Stimulated activated CD4-positive, alpha-beta T cell treated with anti-CD3 and anti-CD28 coated beads, Interleukin-4, amount 100 ng/mL, for 1 hour (primary cell): ENCODE measurements at regions not wholly inside any gene's neighbourhood (a gene's known extent, or its start where the extent isn't known, plus 50 kb on each side); places are given as distances from the start of the nearest gene placed in this dataset.

Experiments
- DNase-seq: peaks from one replicate; pipeline ENCODE4 v3.0.0-alpha.2; 2020

DNA sequence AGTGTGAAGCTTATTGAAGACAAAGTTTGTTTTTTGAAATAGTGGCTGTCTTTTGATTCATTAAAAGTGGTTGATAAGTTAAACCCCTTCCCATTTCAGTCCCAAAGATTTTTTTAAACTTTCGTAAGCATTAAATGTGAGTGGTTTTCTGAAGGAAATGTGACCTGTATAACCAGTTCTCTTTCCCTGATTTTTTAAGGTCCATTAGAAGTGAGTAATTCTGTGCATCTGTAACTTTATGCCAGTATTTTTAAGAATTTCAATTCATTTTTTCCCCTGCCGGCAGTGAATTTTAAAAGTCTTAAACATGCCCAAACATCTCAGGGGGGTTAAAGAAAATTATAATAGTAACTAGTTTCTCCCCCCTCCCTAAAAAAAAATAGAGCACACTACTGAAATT is 254.6 kb upstream of the SP8 start:
- DNase-seq, result no peak

DNA sequence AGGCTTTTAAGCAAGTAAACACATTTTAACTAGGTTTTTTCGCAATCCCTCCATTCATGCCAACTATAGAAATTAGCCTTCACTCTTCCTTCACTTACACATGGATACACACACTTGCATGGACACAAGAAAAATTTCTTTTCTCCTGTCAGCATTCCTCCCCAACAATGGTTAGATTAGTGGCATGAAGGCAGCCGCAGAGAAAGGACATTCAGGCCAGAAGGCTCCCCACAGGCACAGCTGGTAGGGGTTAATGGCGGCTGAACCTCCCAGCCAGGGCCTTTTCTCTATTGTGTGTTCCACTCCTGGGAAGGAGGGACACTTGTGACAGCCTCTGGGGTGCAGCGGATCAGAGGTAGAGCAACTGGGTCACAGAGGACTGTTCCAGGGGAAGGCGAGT is 255.0 kb upstream of the SP8 start:
- DNase-seq, result no peak

DNA sequence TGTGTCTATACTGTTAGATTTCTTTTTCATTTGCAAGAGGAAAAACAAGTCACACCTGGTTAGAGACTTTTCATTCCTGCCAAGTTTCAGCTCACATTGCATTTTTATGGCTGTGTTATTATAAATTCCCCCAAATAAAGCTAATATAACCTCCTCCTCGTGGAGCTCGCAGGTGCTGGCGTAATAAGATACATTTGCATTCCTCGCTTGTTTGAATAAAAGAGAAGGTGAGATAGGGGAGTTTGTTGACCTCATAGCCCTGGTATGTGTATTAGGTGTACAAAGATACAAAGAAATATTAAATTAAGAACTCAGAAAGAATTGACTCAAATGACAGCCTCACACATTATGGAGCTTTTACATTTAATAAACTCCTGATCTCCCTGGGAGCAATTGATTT is 257.7 kb upstream of the SP8 start:
- no peak for DNase-seq

DNA sequence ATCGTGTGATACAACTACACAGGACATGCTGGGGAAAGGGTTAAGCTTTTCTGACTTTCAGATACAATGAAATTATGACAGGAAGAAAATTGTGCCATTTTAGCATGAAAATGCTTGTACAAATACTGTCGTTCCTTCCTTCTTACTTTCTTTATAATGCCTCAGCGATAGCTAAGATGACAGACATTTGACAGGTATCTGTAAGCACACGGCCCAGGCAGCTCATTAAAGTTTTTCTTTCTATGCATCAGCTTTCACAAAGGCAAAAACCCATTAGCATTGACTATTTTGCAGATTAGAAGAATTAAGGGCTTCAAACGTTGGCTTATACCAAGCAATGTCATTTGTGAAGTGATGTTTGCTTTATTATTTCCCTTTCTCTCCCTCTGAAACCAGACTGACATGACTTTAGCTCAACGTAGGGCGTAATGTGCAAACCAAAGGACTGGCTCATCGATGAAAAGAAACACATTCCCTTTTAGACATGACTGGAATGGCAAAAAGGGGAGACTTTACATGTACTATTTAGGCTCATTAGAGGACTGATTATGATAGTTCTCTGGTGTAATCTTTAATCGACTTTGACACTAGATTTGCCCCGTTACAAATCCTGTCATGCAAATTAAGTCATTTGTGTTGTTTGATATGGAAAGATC is 258.4 kb upstream of the SP8 start:
- DNase-seq, result no peak

DNA sequence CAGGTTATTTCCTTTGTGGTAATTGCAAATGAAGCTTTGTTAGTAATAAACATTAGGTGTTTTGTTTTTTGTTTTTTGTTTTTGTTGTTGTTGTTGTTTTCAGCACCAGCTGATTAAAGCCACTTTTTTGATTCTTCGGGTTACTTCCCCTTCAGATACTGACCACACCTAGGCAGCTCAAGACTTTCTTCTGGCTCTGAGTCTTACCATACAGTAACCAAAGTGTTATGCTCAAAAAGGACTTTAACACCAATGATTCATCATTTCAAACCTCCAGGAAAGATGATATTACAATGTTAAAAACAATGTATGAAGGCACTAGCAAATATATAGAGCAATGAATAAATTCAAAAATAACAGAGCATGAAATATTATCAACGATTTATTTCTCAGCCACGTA is 265.2 kb upstream of the SP8 start:
- no peak for DNase-seq

DNA sequence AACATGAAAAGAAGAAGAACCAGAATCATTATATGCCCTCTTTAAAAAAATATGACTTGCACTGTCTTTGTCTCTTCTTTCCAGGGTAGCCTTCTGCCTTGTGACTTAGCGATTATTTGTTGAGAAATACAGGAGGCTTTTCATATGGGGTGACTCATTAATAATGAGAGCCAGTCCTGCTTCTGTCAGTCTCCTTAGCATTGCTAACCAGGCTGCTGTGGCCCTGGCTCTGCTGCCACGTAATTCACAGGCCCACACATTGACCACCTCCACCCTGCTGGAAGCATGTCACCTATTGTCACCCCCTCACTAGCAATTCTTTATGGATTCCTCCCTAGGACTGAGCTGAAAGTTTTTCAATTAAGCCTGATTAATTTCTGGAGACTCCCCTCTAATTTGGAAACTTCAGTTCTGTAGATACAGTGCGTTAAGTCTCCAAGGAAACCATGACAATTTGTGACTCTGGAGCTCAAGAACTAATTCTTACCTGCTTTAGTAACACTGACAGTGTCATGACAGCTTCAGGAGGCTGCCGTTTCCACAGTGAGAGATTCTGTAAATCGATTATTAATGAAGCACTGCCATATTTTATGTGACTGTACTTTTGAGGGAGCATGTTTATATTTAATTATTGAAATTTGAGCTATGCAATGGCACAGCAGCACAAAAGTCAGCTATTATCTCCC is 267.9 kb upstream of the SP8 start:
- DNase-seq, result no peak

DNA sequence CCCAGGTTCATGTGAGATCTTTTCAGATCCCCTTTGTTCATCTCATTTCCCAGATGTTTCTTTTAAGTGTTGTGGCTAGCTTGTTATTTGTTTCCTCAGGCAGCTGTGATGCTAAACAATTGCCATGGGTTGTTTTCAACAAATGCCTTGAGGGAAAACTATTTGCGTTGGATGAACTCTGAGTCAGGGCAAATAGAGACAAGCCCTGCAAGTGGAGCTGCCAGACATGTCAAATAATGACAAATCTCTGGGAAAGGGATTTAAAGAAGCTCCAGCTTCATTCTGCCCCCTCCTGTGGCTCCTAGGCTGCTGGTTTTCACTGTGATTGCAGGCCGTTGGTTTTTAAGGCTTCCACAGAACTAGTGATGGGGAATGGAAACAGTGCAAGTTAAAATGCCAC is 272.4 kb upstream of the SP8 start:
- no peak for DNase-seq

DNA sequence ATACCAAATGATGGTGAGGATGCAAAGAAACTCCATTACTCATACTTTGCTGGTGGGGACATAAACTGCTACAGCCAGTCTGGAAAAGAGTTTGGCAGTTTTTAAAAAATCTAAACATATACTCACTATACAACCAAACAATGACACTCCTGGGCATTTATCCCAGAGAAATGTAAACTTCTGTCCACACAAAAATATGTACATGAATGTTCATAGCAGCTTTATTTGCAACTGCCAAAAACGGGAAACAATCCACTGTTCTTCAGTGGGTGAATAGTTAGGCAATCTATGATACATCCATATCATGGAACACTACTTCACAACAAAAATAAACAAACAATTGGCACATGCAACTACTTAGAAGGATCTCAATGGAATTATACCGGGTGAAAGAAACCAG is 276.4 kb upstream of the SP8 start:
- no peak for DNase-seq

DNA sequence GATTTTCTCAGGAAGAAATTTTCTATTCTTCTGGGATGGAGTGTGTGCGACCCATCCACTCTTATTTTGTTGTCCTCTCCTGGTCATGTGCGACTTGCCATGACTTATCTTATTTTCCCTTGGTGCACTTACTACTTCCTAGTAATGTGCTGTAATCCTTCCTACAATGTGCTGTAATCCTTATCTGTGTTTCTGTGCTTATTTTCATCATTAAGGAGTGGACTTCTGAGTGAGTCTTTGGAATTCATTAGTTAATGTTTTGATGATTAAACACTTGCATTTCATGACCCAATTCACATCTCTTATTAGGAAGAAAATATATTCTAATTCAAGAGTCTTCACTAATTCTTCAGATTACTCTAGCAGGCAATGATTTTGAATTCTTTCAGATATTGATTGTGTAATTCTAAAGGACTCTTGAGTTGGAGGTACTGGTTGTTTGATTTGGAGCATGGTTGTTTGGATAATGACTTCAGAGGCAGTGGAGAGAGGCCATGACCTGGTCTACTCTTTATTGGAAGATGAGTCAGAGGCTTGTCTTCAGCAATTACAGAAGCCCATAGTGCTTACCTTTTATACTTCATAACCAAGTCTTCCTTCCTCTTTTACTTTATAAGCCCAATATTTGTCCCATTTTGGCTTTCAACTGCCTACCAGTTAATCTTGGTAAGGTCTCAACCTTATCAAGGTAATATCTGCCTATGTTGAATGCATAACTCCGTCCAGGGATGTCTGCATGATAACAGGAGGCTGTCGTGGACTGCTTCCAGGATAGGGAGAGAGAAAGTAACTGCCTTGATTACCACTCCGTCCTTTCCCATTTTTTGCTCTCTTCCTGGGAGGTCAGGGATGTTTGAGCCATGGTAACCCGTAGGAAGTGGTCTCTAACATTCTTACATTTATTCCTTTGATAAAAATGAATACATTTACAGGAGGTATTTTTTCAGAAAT is 278.3 kb upstream of the SP8 start:
- DNase-seq, result no peak

DNA sequence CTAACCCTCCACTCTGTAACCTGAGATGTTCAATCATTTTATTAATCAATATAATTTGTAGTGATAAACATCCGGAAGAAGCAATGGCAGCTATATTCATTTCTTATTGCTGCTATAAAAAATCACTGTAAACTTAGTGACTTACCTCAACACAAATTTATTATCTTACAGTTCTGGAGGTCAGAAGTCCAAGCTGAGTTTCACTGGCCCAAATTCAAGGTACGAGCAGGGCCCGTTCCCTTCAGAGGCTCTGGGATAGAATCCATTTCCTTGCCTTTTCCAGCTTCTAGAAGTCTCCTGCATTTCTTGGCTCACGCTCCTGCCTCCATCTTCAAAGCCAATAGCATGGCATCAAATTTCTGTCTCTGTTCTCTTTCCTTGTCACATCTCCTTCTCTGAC is 279.5 kb upstream of the SP8 start:
- no peak for DNase-seq

DNA sequence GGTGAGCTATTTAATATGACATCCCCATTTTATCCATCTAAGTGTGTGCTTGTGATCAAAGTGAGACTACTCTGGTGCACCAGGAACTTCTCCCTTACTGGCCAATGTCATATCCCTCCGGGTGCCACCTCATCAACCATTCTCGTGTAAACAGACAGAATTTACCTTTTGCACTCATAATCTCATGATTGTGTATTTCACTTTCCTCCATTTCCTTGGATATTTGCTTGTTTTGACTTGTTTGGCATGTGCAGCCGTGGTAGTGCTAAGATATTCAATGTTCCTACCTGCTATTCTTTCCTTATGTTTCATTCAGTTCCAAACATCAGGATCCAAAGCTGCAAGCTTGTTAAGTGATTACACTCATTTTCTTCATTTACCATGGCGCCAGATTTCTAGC is 280.5 kb upstream of the SP8 start:
- no peak for DNase-seq

DNA sequence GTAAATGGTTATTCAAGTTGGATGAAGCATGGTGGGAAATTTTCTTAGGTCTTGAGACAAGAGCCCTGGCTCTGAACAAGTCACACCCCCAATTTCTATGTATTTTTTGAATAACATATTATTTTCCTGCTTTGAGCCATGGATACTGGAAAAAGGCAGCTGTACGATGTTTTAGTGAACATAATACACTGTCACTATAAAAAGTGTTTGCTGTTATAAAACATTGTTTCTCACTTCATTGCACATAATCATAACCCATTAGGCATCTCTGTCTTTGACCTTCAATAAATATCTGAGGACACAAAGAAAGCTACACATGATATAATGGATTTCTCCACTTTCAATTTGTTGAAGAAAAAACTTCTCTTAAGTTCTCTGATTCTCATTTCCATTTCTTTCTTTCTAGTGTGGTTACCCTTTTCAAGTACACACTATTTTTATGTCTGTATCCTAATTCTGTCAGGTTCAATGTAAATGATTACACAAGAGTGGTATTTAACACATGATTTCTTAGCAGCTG is 283.9 kb upstream of the SP8 start:
- no peak for DNase-seq

DNA sequence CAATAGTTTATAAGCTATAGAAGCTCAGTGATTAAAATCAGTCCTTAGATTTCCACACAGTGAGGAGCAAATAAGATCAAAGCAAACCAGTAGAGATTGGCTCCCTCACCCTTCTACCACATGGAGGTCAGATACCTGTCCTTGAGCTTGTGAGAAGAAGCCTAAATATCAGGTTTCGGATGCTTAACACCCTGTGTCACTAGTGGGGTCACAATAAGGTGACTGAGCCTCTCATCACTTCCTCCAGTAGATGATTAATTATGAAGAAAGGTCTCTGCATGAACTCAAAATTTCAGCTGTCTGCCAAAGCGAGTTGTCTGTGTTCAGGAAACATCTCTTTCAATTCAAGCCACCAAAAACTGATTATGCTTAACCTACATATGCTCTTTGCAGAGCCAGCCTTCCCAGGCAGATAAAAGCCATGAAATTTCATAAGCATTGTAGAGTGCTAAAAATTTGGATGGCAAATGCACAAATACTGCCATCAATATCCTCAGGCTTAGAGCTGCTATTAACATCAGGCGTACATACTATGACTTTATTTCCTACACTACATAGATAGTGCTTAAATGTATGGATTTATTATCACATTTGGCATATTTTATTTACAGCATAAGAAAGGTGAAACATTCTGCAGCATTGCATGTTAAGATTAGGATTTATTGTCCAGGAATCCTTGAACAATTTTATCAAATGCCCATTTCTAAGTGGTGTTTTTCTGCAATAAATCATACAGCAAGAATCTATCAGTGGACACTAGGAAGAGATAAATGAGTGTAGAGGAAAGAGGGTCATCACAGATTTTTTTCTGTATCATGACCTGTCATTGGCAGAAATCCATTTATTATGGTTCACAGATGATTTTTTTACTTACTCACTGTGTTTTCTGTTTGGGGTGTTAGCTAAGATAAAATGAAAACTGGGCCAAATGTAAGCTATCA is 285.1 kb upstream of the SP8 start:
- DNase-seq, result no peak

DNA sequence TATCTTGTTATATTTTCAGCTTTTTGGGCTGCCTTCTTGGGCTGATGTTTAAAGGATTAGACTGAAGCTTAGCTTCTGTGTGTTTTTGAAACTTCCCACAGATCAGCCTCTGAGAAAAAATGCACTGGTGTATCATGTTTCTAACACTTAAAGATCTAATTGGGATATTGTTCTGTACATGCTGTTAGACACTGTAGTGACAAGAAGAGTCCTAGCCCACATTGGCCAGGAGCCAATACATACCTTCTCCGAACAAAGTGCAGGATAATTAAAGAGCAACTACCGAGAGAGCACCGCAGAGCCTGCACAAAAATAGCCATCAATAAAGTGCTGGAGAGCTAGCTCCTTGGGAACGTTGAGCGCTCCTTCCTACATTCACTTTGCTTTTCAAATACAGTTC is 289.4 kb upstream of the SP8 start:
- DNase-seq, result no peak

DNA sequence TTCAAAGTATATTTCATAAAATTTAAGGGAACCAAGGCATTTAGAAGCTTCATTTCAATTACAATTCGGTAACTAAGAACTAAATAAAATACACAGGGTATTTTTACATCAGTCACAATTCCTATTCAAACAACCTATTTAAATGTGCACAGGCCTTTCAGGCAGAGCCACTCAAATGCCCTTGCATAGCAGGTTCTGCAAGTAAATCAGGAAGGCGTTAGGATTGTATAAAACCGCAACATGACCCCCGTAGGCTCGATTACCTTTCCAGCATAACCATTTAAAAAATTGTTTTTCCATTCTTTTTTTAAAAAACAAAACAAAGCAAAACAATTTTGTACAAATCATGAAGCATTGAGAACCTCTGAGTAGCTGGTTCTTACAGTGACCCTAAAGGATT is 289.9 kb upstream of the SP8 start:
- DNase-seq, result no peak

DNA sequence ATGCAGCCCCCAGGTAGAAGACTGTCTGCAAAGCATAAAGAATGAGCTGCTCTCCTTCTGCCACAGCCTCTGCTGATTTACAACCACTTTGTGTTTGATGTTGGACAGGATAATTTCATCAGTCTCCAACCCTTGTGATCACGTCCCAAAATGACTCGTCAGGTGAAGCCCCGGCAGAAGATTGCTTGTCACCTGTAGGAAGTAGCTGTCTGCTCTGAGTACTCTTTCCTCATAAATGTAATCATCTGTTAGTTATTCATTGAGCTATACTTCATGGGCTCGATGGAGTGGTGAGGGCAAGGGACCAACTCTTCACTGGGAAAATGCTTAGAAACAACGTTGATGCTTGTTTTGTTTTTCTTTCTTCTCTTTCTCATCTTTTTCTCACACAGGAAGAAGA is 290.9 kb upstream of the SP8 start:
- DNase-seq, result no peak

DNA sequence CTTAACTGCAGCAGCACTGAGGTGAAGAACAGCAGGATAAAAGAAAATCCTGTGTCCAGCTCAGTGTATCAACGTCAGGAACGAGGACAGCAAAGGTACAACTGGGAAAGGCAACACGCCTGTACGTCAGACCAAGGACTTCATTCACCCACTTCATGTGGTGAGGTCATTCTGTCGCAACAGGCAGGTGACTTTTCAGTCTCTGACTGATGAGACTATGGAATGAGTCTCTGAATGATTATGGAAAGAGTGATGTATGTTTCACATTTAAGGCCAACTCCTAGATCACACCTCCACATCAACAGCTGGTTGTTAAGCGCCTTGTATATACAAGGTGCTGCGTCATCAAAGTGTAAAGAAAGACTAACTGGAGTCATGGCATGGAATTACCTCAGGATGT is 297.6 kb upstream of the SP8 start:
- DNase-seq, result no peak

DNA sequence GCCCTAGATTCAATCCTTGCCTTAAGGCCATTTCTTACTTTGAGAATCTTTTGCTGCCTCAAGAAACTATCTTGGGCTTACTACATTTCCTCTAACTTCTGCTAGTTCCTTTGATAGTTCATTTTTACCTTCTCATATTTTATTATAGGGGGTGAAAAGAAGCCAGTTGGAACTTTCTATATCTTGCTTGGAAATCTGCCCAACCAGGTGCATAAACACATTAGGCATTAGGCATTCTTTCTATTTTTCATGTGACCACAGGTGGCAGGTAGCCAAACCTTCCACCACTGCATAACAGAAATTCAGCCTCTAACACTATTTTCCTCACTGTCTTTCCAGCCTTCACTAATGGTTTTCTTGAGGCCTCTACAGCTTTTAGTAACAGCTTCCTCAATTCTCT is 300.0 kb upstream of the SP8 start:
- no peak for DNase-seq

DNA sequence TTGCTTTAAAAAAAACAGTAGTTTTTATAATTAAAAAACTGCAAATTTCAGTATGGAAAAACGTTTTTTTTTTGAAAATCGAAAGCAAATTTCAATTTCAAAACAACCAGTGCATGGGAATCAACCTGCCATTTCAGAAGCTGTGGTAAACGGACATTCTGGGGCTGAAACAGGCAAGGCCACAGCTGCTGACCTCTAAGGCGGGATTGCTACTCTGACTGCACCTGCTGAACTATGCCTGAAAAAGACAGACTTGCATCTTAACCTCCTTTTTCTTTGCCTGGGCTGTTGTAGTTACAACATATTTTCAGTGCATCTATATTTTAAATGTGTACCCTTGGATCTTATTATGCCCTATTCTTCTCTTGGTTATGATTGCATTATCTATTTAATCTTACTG is 303.0 kb upstream of the SP8 start:
- no peak for DNase-seq

DNA sequence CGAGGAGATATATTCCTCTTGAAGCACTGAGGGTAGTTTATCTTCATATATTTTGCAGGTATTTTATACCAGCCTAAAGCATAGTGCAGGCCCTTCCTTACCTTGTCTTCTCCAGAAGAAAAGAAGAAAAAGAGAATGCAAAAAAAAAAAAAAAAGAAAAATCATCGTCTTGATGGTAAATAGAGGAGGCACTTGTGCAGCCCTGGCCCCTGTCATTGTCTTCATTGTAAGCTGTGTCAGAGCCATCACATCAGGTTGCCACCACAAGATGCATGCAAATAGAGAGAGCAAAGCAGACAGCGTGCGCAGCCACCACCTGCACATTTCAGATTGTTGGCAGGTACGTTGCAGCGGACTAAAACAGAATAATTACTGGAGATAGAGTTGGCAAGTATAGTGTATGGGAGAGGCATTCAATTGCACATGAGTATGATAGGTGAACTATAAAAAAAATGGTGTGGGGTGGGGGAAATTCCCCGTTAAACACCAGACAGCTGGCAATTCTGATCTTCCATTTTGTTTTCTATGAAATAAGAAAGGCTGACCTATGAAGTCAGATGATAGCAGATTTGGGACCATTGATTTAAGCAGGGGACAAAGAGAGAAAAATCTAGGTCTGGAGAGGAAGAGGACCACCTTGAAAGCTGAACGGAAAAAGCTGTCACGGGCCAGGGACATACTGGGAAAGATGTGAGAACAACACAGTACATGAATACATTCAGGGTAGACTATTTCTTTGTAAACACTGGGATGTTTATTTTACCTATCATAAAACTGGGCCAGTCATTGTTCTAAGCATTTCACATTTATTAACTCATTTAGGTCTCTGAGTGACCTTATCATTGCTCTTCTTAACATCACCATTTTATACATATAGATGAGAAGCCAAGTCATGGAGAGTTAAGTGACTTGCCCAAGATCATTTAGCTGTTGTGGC is 306.3 kb upstream of the SP8 start:
- DNase-seq, result no peak

DNA sequence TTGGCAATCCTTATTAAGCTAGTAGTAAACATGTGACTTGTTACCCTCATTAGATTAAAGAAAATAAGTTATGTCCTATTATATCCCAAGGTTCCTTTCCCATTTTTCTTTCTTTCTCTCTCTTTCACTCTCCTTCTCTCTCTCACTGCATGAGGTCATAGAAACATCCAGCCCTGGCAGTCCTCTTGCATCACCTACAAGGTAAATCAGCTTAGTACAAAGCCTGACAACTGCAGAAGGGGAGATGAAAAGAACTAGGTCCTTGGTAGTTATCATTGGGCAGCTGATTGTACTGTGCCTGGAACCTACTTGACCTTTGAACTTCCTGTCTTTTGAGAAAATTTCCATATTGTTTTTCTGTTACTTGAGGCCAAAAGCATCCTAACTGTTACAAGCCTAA is 307.9 kb upstream of the SP8 start:
- DNase-seq, result no peak

DNA sequence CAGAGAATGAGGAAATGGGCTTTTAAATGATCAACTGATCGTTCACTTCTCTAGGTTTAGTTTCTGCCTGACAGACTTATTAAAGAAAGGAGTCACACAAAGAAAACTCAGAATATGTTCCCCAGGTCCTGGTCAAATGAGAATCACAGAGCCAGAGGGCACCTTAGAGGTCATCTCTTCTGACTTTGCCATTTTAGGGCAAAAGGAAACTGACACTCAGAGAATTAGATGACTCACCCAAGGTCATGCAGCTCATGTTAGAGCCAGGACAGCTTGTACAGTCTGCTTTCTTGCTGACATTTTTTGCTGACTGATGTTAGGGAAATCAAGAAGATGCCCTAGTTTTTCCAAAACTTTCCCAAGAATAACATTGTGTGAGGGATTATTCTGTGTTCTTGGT is 312.7 kb upstream of the SP8 start:
- DNase-seq, result no peak
